ENCODE measurements at regions not wholly inside any gene's neighbourhood (a gene's known extent, or its start where the extent isn't known, plus 50 kb on each side); places are given as distances from the start of the nearest gene placed in this dataset.

DNA sequence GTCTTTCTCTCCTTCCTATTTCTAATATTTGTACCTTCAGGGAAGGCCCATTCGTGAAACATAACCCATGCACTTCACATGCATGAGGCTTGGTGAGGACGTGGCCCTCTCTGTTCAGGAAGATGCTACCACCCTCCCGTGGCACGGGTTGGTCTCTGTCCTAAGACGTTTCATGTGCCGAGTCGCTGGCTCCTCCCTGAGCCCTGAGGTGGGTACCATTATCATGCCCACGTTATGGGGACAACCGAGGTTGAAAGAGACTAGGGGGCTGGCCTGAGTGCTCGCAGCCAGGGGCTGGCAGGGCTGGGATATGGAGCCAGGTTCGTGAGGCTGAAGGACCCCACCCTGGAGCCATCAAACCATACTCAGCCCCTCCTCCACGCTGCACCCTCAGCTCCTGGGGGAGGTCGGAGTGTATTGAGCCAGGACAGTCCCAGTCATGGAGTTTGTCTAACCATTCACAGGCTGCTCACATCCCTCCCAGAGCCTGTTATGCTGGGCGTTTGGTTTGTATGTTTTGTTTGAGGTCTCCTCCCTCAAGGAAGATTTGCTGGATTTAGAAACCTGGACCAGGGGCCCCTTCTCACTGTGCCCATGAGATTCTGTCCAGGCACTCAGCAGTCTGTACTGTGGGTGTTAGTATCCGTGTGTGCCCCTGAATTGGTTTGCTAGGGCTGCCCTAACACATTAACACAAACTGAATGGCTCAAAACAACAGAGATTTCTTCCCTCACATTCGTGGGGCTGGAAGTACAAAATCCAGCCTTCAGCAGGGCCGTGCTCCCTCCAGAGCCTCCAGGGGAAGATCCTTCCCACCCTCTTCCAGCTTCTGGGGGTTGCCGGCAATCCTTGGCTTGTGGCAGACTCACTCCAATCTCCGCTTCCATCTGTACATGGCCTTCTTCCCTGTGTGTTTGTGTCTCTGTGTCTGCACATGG is 88.3 kb downstream of the ANKRD60 start:
- no peak for DNase-seq (ENCODE audit: low spot score)

DNA sequence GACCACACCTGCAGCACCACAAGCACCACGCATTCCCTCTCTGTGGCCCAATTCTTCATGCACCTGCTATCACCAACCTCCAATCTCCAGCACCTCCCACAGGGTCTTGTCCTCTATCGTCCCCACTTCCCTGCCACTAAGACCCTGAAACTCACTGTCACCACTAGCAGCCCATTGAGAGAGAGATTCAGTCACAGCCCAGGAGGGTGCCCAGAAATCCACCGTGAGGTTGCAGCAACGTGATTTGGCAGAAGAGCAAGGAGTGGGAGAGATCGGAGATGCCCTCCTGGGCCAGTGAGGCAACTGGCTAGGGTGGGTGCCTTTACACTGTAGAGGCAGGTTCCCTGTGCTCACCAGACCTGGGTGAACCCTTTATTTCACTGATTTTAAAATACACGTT is 90.1 kb downstream of the ANKRD60 start:
- DNase-seq (ENCODE audit: low spot score): no peak

DNA sequence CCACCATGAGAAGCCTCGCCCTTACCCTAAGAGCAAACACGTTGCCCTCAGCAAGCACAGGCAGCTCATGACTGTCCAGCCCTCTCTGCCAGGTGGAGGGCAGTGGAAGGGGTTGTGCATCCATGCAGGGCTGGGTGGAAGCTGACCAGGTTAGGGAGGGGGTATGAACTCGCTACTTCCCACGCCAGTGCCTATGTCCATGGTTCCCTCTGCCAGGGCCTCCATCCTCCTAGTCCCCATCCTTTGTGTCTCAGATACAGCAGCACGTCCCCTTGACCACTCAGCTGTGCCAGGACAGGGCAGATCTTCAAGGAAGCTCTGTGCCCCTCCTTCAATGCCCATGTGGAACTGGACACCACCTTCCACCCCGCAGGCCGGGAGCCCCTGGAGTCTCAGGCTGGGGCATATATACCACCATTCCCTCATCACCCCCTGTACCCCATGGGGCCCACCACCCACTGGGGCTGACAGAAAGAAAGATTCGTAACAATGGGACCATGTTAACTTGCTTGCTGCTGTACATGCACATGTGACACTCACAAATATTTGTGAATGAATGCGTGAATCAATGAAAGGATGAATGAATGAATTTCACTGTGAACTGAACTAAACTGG is 90.7 kb downstream of the ANKRD60 start:
- no peak for DNase-seq (ENCODE audit: low spot score)

DNA sequence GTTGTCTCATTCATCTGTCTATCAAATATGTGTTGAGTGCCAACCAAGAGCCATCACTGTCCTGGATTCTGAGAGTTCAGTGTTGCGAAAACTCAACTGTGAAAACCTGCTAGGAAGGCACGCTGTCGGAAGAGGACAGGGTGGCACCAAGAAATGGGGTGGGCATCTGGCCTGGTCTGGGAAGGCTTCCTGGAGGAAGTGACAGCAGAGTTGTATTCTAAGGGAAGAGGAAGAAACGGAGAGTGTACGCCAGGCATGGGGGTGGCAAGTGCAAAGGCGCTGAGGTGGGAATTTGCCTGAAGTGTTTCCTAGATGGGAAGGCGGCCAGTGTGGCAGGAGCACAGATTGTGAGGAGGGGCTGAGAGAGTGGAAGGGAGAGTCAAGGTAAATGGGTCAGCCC is 91.2 kb downstream of the ANKRD60 start:
- DNase-seq (ENCODE audit: low spot score): no peak

DNA sequence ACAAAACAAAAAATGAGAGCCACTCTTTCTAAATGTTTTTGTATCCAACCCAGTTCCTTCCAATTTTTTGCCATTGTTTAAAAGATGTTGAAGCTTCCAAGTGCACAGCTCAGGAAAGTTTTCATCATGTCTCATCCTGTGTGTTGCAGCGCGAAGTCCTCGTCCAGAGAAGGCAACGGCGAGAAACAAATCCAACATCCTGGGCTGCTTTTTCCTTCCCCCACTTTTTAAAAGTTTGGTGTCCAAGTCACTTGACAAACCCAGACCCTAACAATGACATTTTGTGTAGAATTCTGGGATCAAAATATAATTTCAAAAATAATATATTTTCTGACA is 92.3 kb downstream of the ANKRD60 start:
- no peak for DNase-seq (ENCODE audit: low spot score)

DNA sequence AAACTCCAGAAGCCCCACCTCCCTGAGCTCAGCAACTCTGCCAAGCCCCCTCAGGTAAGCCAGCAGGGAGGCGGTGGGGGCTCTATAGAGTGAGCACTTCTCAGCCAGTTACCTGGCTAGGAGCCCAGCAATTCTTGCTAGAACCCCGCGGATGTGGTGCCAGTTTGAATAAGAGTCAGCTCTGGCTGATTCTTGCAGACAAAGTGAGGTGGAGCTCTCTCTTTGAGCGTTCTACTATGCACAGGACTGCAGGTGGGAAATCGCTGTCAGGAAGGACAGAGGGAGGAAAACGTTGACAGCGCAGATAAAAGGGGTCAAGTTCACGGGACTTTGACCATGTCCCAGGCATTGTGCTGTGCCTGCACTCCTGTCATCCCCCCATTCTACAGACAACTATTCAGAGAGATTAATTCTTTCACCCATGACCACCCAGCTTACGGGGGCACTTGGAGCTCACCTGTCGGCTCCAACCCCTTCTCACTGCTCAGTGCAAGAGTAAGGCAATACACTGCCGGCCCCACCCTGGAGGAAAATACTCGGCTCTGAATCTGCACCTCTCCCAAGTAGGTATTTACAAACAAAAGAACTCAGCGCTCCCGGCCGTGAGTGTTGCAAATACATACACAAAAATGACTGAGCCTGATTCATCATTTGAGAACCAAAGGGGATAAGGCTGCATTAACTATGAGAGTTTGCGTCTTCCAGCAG is 92.9 kb downstream of the ANKRD60 start:
- no peak for DNase-seq (ENCODE audit: low spot score)

DNA sequence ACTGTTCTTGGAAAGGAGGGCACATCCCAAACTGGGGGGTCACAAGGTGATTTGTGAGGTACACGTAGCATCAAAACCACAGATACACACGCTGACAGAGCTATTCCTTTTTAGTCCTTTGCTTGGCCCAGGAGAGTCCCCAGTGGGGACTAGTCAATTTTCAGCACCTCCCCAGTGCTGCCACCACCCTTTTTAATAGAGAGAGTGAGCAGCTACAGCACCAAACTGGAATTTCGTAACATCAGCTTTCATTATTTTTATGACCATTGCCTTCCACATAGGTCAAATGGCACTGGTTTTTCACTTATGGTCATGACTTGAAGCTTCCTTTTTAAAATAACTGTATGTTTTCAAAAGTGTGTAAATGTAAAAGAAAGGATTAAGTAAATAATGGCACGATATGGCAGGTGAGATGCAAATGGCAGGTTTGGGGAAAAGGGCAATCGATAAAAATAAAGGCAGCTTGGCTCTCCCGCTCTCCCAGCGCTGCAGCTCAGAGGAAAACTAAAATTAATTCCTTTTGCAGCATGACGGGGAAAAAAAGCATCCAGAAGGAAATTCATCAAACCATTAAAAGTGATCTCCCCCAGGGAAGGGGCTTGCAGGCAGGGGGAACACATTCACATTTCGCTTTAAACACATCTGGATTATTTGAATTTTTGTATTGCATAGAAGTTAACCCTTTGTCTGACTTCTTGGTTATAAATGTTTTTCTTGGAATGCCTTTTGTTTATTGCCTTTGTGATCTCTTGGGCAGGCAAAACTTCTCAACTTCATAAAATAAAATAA is 95.2 kb downstream of the ANKRD60 start:
- peak; percentile 27 for DNase-seq (ENCODE audit: low spot score)

DNA sequence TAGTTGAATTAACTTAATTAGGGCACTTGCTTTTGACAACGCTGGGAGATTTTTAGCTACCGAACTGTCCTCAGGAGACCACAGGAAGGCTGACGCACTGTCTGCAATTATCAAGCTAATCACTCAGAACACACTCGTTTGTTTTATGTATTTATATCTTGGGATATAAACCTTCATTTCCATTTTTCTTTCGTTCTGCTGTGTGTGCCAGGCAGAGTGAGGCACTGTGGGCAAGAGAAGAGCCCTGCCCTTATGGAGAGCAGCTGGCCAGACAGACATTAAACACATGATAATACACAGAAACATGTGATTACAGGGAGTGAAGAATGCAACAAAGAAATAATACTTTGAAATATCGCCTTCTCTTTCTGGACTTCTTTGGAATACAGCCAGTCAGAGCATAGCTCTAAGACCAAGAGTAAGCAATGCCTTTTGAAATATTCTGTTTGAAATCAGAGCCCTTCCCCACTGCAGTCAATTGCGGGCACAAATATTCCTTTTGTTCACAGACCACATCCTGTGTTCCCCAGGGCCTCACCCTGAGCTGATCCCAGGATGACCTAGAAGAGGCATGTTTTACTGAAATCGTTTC is 96.8 kb downstream of the ANKRD60 start:
- DNase-seq (ENCODE audit: low spot score): peak; percentile 76

DNA sequence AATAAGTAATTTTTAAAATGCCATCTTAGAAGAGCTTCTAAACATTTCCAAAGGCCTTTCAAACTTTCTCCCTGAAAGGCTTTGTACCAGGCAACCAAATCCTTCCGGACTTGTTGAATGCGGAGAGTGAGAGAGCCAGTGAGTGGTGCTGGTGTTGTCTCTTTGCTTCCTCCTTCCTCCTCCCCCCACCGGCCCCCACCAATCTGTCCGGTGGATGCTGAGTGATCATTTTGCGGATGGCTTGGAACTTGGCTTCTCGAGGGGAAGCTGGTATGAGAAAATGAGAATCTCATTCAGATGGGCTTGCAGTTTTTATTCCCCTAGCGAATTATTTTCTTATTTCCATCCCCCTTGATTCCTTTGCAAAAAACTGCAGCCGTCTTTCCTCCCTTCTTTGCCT is 97.3 kb downstream of the ANKRD60 start:
- peak; percentile 49 for DNase-seq (ENCODE audit: low spot score)

DNA sequence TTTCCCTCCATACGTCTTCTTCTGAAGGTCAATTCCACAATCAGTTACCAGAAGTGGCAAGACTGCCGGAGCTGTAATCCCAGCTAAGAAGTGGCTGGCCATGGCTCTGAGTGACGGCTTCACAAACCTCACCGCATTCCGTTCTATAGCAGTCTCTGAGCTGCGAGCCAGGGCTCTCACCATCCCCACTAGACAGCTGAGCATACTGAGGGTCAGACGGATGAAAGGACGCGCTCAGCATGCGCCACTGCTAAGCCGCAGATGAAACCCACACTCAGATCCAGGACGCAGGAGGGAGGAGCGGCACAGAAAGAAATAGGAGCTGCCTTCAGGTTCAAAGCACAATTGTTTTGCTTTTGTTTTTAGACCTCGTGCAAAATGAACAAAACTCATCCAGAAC is 97.9 kb downstream of the ANKRD60 start:
- no peak for DNase-seq (ENCODE audit: low spot score)

DNA sequence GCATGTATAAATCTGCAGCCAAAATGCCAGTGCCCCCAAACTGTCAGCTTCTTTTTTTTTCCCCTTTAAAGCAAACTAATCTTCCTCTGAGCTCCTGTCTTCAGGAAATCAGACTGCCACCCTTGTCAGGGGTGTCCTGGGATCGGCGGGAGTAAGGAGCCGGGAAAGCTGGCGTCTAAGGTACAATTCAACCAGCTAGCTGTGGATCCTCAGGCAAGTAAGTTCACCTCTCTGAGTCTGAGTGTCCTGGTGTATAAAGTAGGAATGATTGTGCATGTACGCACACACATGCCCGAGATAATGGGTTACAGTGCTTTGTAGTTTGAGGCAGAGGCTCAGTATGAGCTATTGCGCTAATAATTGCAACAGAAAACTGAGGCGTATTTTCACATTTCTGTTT is 98.3 kb downstream of the ANKRD60 start:
- no peak for DNase-seq (ENCODE audit: low spot score)

DNA sequence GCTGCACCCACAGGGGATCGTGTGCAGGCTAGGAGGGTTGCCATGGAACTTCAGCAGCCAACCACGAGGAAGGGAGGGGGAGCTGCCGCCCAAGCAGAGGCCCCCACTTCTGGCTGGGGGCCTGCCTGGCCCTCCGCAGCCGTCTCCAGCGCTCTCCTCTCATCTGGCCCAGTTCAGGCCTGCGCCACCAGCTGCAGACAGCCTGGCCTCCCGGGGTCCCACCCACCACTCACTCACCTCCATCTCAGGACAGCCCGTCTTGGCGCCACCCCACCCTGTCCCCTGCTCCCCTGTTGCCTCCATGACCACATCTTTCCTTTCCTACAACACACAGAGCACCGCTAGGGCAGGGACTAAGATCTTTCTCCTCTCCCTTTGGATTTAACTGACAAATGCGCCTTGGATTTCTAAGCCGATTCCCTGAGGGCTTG is 98.7 kb downstream of the ANKRD60 start:
- no peak for DNase-seq (ENCODE audit: low spot score)

DNA sequence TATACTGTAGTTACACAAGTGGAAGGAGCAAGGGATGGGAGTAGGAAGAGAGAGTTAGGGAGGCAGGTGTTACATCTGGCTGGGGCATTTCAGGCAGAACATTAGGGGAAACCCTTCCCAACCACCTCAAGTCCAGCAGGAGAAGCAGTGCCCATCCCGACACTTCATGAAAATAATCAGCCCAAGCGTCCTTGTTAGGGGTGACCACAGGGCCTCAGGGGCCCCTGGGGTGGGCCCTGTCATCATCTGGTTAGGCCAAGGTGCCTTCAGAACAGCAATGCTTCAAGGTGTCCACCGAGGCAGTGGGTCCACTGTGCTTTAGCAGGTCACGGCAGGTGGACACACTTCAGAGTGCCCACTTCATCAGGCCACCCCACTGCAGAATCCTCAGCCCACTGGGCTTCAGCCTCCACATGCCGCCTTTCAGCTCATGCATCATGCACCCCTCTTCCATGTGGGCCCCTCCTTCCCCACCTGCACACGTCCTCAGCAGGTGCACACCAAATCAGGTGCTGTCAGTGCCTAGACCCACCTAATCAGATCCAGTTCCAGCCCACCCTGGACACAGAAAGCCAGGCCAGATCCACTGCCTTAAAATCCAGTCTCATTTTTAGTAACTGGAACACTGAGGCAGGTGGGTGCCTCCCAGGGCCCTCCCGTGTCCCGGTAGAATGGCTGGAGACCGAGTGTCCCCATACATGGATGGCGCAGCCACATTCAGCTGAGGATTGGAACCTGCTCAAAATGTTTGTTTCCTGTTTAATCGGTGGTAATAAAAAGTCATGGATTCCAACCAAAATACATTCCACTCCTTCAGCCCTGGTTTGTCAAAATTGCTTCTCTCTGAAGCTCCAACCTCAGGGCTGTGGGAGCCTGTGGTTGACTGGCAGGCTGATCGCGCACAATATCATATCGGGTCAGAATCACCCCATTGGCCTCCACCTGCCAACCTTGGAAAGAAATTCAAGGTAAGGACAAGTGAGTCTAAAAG is 99.5 kb downstream of the ANKRD60 start:
- DNase-seq (ENCODE audit: low spot score): peak; percentile 26

DNA sequence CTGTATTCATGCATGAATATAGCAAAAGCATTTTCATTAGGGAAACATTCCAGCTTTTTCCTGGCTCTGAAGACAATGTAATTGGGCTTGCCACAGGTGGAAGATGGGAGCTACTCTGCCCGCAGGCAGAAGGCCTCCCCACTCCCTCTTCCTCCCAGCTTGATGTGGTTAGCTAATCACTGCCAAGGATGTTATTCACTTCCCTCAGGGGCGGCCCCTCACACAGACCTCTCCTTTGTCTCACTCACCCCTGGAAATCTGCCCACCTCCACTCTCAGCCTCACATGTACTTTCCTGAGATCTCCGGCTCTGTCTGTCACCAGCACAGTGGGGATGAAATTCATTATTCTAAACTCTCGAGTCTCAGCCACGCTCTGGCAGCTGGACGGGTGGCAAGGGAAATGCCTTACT is 100.7 kb downstream of the ANKRD60 start:
- DNase-seq (ENCODE audit: low spot score): peak; percentile 80

DNA sequence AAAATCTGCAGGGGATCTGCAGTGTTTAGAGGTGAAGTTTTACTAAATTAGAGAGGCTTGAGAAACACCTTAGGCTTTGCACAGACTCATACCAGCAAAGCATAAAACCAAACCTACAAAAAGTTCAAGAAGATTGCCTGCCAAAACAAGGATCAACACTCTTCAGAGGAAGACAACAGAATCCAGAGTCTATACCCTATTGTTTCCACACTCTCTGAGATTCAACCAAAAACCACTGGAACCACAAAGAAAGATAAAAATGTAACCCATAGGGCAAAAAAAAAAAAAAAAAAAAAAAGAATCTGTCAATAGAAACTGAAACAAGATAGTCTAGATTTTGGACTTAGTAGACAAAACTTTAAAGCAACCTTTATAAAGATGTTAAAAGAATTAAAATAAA is 102.7 kb downstream of the ANKRD60 start:
- DNase-seq (ENCODE audit: low spot score): no peak

DNA sequence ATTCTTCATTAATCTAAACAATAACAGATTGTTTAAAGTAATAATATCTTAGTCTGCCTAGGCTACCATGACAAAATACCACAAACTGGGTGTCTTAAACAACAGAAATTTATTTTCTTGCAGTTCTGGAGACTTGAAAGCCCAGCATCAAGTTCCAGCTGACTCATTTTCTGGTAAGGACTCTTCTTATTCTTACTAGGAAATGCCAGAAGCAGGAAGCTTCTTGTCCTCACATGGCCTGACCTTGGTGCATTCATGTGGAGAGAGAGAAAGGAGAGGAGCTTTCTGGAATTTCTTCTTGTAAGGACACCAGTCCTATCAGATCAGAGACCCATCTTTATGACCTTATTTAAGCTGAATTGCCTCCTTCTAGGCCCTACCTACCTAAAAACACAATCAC is 110.5 kb downstream of the ANKRD60 start:
- DNase-seq (ENCODE audit: low spot score): peak; percentile 58

DNA sequence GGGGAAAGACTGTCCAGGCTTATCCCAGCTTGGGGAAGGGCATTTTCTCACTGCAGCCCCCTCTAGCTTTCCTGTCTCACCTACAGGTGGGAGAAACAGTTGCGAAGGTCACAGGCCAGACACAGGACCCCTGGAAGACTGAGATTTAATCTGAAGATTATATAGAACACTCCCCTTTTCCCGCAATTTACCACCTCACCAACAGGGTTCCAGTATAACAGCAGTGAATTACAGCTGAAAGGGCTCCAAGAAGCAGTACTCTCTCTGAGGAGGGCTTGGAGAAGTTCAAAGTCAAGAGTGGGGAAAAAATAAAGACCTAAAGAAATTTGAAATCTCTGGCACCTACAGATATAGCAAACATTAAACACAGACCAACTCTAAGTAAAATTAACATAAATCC is 111.9 kb downstream of the ANKRD60 start:
- no peak for DNase-seq (ENCODE audit: low spot score)

DNA sequence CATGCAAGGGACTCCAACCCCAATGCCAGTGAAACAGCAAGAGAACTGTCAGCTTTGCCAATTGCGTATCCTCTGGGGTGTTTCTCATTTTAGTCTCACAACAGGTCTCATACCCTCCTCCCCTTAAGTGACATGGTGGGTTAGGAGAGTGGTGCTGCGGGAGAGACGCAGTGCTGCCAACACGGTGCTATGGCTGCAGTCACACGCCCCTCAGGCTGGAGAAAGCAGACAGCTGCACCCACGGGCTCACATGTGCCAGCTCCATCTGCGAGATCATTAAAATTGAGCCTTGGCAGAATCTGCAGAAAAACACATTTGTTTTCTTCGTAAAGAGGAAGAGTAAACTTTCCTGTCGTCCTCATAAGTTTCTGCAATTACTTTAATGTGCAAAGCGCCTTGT is 114.7 kb downstream of the ANKRD60 start:
- DNase-seq (ENCODE audit: low spot score): no peak

DNA sequence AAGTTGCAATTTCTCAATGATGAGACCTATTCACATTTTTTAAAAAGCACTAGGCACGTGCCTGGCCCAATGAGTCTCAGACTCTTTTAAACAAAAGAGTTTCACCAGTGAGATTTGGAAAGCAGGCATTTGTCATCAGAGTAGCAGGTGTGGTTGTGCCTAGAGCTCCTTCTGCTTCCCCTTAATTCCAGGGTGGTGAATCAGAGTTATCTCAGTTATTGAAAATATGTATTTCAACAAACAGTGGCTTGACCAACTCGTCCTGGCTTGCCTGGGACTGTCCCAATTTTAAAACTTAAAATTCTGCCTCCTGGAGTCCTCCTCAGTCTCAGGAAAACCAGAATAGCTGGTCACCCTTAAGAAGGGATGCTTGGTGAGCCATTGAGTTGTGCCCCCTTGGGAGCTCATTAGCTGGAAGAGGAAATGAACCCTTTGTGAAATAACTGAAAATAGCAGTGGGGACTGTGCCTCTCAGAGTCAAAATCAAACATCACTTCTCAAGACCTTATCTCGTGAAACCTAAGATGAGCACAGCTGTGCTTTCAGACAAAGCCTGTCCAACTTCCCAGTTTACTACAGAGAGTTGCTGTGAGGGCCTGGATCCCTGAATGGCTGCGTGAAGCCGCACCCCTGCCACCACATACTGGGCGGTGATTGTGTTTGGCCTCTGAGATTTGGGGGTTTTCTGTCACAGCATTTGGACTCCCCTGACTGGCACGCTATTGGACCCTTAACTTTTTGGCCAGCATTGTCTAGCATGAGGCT is 116.3 kb downstream of the ANKRD60 start:
- DNase-seq (ENCODE audit: low spot score): peak; percentile 89
